DND-41 (cell line): ENCODE measurements at regions not wholly inside any gene's neighbourhood (a gene's known extent, or its start where the extent isn't known, plus 50 kb on each side); places are given as distances from the start of the nearest gene placed in this dataset.

ENCODE experiments used
- EZH2 ChIP-seq: IDR thresholded peaks from 3 replicates; pipeline ENCODE4 v1.6.1; 2012; ENCODE audit warnings: borderline replicate concordance, low read depth, mild to moderate bottlenecking, moderate library complexity, low read length, inconsistent platforms; ENCODE audit not compliant: severe bottlenecking
- TF ChIP-seq, protein P1 (sequence below): IDR thresholded peaks from 2 replicates; pipeline ENCODE4 v1.5.1; 2012; ENCODE audit warnings: borderline replicate concordance, low read length, moderate library complexity, mild to moderate bottlenecking; ENCODE audit not compliant: poor library complexity, severe bottlenecking; ENCODE audit errors: extremely low read depth

DNA sequence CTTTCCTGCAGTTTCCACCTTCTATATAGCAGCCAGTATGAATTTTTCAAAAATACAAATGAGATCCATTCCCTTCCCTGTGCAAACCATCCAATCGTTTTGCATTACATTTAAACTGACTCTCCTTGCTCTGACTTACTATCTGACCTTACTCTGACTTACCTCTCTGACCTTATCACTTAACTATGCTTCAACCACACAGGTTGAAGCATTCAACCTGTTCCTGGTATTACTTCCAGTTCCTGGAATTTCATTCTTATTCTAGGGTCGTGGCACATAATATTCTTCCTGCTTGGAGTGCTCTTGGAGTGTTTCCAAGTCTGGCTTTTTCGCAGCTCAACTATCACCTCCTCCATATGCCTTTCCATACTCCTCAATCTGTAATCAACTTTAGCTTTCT, 850.6 kb upstream of the CHAC2 start:
- TF ChIP-seq, protein P1, sequence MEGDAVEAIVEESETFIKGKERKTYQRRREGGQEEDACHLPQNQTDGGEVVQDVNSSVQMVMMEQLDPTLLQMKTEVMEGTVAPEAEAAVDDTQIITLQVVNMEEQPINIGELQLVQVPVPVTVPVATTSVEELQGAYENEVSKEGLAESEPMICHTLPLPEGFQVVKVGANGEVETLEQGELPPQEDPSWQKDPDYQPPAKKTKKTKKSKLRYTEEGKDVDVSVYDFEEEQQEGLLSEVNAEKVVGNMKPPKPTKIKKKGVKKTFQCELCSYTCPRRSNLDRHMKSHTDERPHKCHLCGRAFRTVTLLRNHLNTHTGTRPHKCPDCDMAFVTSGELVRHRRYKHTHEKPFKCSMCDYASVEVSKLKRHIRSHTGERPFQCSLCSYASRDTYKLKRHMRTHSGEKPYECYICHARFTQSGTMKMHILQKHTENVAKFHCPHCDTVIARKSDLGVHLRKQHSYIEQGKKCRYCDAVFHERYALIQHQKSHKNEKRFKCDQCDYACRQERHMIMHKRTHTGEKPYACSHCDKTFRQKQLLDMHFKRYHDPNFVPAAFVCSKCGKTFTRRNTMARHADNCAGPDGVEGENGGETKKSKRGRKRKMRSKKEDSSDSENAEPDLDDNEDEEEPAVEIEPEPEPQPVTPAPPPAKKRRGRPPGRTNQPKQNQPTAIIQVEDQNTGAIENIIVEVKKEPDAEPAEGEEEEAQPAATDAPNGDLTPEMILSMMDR = no peak
- no peak for TF ChIP-seq EZH2
